BE2C (cell line): ENCODE measurements at regions not wholly inside any gene's neighbourhood (a gene's known extent, or its start where the extent isn't known, plus 50 kb on each side); places are given as distances from the start of the nearest gene placed in this dataset.

Experiments
- DNase-seq: peaks from one replicate; pipeline ENCODE4 v3.0.0-alpha.2; 2020
- H3K27me3 ChIP-seq: fragments of 250-450 bp; sonication (Bioruptor Pico); 2 replicates; pipeline ENCODE4 v1.5.1; 2020; ENCODE audit warnings: mild to moderate bottlenecking
- H3K36me3 ChIP-seq: fragments of 250-450 bp; sonication (Bioruptor Pico); 2 replicates; pipeline ENCODE4 v1.5.1; 2020; ENCODE audit warnings: mild to moderate bottlenecking
- H3K4me1 ChIP-seq: fragments of 250-450 bp; sonication (Bioruptor Pico); 2 replicates; pipeline ENCODE4 v1.5.1; 2020
- H3K4me3 ChIP-seq: 2 replicates; pipeline ENCODE4 v1.5.1; 2011; ENCODE audit warnings: low read depth, low read length
- H3K9me3 ChIP-seq: fragments of 250-450 bp; sonication (Bioruptor Pico); 2 replicates; pipeline ENCODE4 v1.5.1; 2020
- TF ChIP-seq, protein P1 (sequence below): IDR thresholded peaks from 2 replicates; pipeline ENCODE4 v1.5.1; 2012; ENCODE audit warnings: mild to moderate bottlenecking, low read depth, low read length

GRCh38 chr6:71198908-71199307 lies 89.7 kb upstream of the OGFRL1 start:
- no peaks in the 10 kb centered on the region for H3K27me3 ChIP-seq
- no peak for DNase-seq
- H3K4me1 ChIP-seq: no peaks in the 10 kb centered on the region
- no peaks in the 10 kb centered on the region for H3K9me3 ChIP-seq
- no peak overlapping the region for H3K4me3 ChIP-seq
- H3K36me3 ChIP-seq: no peaks in the 10 kb centered on the region
- TF ChIP-seq, protein P1, sequence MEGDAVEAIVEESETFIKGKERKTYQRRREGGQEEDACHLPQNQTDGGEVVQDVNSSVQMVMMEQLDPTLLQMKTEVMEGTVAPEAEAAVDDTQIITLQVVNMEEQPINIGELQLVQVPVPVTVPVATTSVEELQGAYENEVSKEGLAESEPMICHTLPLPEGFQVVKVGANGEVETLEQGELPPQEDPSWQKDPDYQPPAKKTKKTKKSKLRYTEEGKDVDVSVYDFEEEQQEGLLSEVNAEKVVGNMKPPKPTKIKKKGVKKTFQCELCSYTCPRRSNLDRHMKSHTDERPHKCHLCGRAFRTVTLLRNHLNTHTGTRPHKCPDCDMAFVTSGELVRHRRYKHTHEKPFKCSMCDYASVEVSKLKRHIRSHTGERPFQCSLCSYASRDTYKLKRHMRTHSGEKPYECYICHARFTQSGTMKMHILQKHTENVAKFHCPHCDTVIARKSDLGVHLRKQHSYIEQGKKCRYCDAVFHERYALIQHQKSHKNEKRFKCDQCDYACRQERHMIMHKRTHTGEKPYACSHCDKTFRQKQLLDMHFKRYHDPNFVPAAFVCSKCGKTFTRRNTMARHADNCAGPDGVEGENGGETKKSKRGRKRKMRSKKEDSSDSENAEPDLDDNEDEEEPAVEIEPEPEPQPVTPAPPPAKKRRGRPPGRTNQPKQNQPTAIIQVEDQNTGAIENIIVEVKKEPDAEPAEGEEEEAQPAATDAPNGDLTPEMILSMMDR: no peak

DNA sequence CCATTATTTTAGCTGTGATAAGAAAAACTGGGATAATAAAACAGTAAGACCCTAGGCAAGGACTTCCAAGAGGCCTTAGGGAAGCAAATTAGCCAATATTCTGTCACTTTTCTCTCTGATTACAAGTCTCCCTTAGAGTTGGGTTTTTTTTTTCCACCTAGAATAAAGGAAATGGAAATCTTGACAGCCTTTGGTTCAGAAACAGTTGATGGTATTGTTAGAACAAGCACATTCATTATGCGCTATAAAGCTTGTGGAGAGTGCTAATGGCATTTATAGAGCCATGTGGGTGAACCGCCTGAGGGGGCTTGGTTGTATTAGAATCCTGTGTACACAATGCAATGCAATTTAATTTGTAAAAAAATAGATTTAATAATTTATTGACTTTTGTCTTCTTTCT lies 88.9 kb upstream of the OGFRL1 start:
- no peak for DNase-seq
- no peaks in the 10 kb centered on the region for H3K4me1 ChIP-seq
- no peaks in the 10 kb centered on the region for H3K9me3 ChIP-seq
- H3K4me3 ChIP-seq: no peak overlapping the region
- TF ChIP-seq, protein P1: no peak
- H3K36me3 ChIP-seq: no peaks in the 10 kb centered on the region
- H3K27me3 ChIP-seq: no peaks in the 10 kb centered on the region

GRCh38 chr6:71203206-71203605 lies 85.4 kb upstream of the OGFRL1 start:
- Histone ChIP-seq H3K9me3 (no peaks in the 10 kb centered on the region), H3K36me3 (no peaks in the 10 kb centered on the region), H3K27me3 (no peaks in the 10 kb centered on the region), H3K4me3 (no peak overlapping the region), H3K4me1 (no peaks in the 10 kb centered on the region)
- TF ChIP-seq, protein P1: no peak
- no peak for DNase-seq

- DNase-seq: no peak
- TF ChIP-seq, protein P1: no peak
- H3K4me1 ChIP-seq: no peaks in the 10 kb centered on the region
Measured at GRCh38 chr6:71204741-71205140, 83.9 kb upstream of the OGFRL1 start.

GRCh38 chr6:71205336-71205956 lies 83.2 kb upstream of the OGFRL1 start:
- TF ChIP-seq, protein P1: no peak
- no peak for DNase-seq
- Histone ChIP-seq H3K4me3 (no peak overlapping the region), H3K9me3 (no peaks in the 10 kb centered on the region), H3K27me3 (no peaks in the 10 kb centered on the region), H3K36me3 (no peaks in the 10 kb centered on the region), H3K4me1 (no peaks in the 10 kb centered on the region)

More at GRCh38 chr6:71204741-71205140, 83.9 kb upstream of the OGFRL1 start:
- H3K27me3 ChIP-seq: no peaks in the 10 kb centered on the region
- H3K36me3 ChIP-seq: no peaks in the 10 kb centered on the region
- H3K4me3 ChIP-seq: no peak overlapping the region
- H3K9me3 ChIP-seq: no peaks in the 10 kb centered on the region

GRCh38 chr6:71206089-71206488 lies 82.5 kb upstream of the OGFRL1 start:
- no peak overlapping the region for H3K4me3 ChIP-seq
- DNase-seq: no peak
- no peaks in the 10 kb centered on the region for H3K4me1 ChIP-seq
- H3K36me3 ChIP-seq: no peaks in the 10 kb centered on the region
- H3K9me3 ChIP-seq: no peaks in the 10 kb centered on the region
- TF ChIP-seq, protein P1: no peak
- no peaks in the 10 kb centered on the region for H3K27me3 ChIP-seq
